GM12873 (cell line): ENCODE measurements at regions not wholly inside any gene's neighbourhood (a gene's known extent, or its start where the extent isn't known, plus 50 kb on each side); places are given as distances from the start of the nearest gene placed in this dataset.

Experiments
- TF ChIP-seq, protein P1 (sequence below): IDR thresholded peaks from 2 replicates; pipeline ENCODE4 v1.5.1; 2012; ENCODE audit warnings: low read depth, mild to moderate bottlenecking, moderate library complexity, low read length, control low read depth; ENCODE audit not compliant: insufficient read depth; ENCODE audit errors: missing control alignments

DNA sequence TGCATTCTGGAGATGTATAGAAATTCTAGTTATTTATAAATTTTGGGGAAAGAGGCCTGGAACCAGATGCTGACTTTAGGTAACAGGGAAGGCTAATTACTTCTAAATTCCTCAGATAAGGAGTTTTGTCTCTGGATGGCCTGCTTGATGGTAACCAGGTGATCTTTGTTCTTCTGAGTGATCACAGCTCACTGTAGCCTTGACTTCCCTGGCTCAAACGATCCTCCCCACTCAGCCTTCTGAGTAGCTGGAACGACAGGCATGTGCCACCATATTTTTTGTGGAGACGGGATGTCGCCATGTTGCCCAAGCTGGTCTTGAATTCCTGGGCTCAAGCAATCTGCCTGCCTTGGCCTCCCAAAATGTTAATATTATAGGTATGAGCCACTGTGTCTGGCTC, 54.4 kb upstream of the MSH6 start:
- TF ChIP-seq, protein P1, sequence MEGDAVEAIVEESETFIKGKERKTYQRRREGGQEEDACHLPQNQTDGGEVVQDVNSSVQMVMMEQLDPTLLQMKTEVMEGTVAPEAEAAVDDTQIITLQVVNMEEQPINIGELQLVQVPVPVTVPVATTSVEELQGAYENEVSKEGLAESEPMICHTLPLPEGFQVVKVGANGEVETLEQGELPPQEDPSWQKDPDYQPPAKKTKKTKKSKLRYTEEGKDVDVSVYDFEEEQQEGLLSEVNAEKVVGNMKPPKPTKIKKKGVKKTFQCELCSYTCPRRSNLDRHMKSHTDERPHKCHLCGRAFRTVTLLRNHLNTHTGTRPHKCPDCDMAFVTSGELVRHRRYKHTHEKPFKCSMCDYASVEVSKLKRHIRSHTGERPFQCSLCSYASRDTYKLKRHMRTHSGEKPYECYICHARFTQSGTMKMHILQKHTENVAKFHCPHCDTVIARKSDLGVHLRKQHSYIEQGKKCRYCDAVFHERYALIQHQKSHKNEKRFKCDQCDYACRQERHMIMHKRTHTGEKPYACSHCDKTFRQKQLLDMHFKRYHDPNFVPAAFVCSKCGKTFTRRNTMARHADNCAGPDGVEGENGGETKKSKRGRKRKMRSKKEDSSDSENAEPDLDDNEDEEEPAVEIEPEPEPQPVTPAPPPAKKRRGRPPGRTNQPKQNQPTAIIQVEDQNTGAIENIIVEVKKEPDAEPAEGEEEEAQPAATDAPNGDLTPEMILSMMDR: no peak

DNA sequence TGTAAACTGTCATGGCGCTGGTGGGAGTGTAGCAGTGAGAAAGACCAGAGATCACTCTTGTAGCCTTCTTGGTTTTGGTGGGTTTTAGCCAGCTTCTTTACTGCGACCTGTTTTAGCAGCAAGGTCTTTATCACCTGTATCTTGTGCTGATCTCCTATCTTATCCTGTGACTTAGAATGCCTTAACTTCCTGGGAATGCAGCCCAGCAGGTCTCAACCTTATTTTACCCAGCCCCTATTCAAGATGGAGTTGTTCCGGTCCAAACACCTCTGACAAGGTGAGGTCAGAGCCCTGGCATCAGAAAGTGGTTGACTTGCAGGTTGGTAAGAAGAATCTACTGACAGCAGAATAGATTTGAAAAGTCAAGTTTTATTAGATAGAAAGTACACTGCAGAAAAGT, 55.0 kb upstream of the MSH6 start:
- TF ChIP-seq, protein P1: no peak

DNA sequence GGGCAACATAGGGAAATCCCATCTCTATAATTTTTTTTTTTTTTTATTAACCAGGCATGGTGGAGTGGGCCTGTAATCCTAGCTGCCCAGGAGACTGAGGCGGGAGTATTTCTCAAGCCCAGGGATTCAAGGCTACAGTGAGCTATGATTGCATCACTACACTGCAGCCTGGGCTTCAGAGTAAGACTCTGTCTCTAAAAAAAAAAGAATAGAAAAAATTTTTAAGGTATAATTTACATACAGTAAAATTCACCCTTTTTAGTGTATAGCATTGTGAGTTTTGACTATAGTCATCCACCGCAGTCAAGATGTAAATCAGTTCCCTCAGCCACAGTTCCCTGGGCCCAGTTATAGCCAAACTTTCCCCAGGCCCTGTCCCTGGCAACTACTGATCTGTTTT, 57.1 kb upstream of the MSH6 start:
- TF ChIP-seq, protein P1: no peak

DNA sequence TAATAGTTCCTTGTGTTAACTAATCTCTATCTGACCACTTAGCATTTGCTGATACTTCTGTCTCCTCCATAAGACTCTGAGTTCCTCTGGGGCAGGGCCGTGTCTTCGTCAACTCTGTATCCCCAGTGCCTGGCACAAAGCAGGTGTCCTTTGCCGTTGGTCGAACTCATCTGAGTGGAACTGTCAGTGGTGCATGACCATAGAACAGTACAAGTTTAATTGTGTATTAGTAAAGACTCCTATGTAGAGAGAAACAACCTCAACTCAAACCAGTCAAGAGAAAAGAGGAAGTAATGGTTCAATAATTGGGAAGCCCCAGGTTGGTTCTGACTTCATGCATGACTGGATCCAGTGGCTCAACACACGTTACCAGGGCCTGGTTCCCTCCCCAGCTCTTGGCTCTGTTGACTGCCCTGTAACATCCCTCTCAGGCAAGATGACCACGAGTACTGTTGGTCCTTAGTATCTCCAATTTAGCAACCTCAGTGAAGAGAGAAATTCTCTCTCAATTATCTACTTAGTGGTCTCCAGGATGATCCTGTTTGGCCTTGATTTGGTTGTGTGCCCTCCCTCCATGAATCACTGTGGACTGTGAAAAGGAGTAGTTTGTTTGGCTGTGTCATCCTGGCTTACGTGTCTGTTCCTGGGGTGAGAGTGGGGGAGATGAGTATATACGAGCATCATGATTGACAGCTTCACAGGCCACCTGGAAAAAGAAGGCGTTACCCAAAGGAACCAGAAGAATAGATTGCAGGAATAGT, 58.5 kb upstream of the MSH6 start:
- TF ChIP-seq, protein P1: no peak

DNA sequence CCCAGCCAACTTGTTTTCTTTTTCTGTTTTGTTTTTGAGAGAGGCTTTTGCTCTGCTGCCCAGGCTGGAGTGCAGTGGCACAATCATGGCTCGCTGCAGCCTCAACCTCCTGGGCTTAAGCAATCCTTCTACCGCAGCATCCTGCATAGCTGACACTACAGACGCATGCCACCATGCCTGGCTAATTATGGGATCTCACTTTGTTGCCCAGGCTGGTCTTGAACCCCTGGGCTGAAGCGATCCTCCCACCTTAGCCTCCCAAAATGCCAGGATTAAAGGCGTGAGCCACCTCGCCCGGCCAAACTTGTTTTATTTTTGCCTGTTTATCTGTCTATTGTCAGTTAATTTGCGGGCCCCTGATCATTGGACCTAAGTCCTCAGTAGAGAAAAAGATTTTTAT, 61.6 kb upstream of the MSH6 start:
- TF ChIP-seq, protein P1: no peak

DNA sequence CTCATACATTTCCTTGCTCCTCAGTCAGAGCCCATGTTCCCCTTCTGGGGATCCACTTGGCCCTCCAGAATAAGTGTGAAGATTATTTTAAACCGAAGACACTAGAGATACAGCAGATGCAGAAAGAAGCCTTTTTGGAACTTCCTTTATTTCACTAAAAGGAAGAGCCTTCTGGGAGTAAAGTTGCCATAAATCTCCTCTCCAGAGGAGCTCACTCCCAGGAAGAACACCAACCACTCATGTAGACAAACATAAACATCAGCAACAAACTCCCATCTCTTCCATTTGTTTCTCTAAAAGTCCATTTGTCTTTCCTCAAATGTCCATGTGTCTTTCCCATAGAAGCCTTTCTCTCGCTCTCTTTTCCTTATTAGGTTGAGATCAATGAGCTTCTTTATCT, 62.4 kb upstream of the MSH6 start:
- TF ChIP-seq, protein P1: no peak

DNA sequence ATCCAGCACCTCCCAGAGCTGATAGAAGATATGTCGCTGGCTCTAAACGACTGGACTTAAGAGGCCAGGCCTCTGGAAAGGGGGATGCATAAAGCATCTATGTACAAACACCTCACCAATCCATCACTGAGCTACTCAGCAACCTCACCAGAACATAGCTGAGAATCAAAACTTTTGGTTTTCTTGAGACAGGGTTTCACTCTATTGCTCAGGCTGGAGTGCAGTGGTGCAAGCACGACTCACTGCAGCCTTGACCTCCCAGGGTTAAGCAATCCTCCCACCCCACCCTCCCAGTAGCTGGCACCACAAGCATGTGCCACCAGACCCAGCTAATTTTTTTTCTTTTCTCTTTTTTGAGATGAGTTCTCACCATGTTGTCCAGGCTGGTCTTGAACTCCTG, 62.9 kb upstream of the MSH6 start:
- TF ChIP-seq, protein P1: no peak
